VCaP (cell line): ENCODE measurements at regions not wholly inside any gene's neighbourhood (a gene's known extent, or its start where the extent isn't known, plus 50 kb on each side); places are given as distances from the start of the nearest gene placed in this dataset.

Experiments used
- H3K27ac ChIP-seq: fragments of 450-650 bp; 2 replicates; pipeline ENCODE4 v1.5.1; 2017
- TF ChIP-seq, protein P1 (sequence below): fragments of 450-650 bp; conservative IDR thresholded peaks from 2 replicates; pipeline ENCODE4 v1.5.1; 2017; ENCODE audit warnings: mild to moderate bottlenecking, moderate library complexity

DNA sequence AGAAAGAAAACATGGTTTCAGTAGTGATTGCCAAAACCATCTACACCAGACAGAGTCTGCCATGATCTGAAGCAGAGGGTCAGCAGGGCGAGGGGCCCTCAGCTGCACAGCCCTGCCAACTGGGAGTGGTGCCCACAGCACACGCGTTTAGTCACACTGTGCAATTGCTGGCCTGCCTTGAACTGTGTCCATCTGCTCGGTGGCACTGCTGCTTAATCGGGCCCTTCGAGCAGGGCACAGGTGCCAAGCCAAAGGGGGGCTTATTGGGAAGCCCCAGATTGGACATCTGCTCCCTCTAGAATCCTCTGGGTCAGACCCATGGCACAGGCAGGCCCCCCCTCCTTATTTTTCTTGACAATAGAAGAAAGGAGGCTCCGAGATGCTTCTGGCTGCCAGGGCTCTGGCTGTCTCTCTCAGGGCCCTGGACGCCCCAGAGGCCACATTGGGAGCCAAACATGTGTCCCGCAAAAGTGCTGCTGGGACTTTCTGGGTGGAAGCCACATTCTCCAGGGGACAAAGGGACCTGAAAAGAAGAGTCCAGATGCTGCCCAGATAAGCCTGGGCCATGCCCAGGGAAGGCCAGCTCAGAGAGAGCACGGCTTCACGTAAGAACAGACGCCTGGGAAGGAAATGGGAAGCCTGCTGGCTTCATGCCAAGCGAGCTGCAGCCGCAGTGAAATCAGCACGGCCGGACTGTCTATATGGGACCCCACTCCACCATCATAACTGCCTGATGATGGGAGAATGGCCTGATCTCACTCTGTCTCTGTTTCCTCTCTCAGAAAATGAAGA lies 349.2 kb downstream of the GADD45G start:
- TF ChIP-seq, protein P1, sequence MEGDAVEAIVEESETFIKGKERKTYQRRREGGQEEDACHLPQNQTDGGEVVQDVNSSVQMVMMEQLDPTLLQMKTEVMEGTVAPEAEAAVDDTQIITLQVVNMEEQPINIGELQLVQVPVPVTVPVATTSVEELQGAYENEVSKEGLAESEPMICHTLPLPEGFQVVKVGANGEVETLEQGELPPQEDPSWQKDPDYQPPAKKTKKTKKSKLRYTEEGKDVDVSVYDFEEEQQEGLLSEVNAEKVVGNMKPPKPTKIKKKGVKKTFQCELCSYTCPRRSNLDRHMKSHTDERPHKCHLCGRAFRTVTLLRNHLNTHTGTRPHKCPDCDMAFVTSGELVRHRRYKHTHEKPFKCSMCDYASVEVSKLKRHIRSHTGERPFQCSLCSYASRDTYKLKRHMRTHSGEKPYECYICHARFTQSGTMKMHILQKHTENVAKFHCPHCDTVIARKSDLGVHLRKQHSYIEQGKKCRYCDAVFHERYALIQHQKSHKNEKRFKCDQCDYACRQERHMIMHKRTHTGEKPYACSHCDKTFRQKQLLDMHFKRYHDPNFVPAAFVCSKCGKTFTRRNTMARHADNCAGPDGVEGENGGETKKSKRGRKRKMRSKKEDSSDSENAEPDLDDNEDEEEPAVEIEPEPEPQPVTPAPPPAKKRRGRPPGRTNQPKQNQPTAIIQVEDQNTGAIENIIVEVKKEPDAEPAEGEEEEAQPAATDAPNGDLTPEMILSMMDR: no peak
- H3K27ac ChIP-seq: peak overlapping the region; percentile 28; the same call in 1 of the 2 replicates

DNA sequence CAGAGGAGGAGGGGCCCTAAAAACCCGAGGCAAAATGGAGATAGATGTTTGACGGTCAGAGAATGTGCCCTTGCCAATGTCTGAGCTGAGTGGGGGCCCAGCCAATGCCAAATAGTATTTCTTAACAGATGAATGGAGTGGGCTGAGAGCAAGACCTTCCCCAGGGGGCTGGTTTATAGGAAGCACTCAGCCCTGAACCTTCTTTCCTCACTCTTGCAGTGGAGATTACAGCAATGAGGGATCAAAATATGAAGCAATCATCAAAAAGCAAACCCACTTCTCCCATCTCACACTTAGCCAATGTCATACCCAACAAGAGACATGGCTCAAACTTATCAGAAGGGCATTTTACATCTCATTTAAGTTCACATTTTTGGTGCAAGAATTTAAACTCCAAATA lies 350.3 kb downstream of the GADD45G start:
- TF ChIP-seq, protein P1: no peak
- H3K27ac ChIP-seq: peak overlapping the region; percentile 28; the same call in 1 of the 2 replicates

DNA sequence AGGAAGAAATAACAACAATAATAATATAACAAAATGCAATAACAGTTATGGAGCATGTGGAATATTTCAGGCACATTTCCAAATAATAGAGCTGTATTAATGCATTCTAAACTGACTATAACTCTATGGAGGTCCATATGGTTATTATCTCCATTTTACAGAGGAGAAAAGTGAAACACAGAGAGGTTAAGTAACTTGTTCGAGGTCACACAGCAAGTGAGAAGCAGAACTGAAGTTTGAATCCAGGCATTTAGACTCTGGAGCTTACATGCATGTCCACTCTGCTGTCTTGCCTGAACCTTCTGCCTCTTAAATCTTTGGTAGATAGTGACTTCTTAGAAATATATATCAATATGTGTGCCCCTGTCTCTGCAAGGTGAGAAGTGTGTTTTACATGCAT lies 350.8 kb downstream of the GADD45G start:
- TF ChIP-seq, protein P1: no peak
- no peak overlapping the region for H3K27ac ChIP-seq

DNA sequence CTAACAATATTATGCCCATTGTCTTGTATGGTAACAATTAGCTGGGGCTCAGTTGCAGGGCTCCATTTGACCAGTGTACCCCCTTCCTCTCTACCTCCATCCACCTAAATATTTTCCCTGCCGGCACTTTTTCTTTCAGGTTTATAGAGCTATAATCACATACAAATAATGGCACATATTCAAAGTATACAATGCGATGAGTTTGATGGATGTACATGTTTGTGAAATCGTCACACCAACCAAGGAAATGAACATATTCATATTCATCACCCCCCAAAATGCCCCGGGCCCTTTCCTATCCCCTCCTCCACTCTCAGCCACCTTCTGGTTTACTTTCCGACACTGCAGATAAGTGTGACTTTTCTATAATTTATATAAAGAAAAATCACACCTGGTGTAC lies 351.5 kb downstream of the GADD45G start:
- no peak overlapping the region for H3K27ac ChIP-seq
- TF ChIP-seq, protein P1: no peak

DNA sequence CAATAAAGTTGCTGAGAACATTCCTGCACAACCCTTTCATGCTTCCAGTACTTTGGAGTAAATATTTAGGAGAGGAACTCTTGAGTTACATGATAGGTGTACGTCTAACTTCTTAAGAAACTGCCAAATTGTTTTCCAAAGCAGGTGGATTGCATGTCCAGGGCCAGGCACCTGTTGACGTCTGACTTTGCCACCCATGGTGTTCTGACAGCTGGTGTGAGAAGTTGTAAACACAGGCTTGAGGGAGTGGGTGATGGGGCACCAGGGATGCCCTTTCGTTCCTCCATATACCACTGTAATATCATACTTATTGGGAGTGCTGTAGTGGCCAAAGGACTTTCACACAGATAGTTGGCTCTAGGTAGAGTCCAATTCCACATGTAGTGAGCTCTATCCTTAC lies 352.1 kb downstream of the GADD45G start:
- H3K27ac ChIP-seq: no peak overlapping the region
- TF ChIP-seq, protein P1: no peak

DNA sequence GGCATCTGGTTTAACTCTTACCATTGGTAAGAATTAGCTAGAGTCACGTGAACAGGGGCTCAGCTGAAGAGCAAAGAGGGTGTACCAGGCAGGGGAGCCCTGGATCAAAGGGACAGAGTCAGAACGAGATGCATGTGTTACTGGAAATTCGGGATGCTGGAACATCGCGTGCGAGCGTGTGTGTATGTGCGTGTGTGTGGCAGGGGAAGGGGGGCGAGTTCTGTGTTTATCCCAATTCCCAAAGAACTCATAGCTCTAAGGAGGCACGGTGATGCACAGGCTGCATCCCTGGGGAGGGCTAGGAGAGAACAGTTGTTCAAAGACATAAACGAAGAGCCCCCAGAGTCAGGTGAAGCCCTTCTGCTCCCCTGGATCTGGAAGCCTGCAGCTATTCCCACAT lies 353.3 kb downstream of the GADD45G start:
- no peak overlapping the region for H3K27ac ChIP-seq
- TF ChIP-seq, protein P1: no peak

DNA sequence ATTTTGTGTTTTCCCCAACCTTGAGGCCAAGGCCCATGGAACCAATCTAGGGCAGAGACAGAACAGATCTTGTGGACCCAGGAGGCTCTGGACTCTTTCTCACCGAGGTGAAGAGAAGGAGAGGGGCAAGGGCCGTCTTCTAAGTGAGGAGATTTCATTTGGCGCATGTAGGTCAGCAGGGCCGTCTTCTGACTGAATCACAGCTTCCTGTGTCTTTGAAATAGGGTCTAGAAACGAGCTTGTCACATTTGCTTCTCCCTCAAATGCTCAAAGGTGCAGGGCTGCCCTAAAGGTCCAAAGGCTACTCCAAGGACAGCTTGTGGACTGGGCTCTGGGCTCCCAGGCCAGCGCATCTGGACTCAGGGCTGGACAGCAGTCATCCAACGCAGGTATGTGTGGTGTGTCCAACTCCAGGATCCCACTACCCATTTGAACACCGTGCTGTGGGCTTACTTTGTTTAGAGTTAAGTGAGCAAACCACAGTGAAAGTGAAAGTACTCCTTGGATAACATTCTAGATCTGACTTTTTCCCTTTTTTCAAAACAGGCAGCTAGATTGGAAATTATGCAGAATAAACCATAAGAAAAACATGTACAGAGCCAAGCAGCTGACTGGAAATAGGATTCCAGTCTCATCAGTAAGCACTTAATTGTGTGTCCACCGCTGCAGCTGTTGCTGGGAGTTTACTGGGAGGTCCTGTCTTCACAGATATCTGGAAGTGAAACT lies 357.0 kb downstream of the GADD45G start:
- TF ChIP-seq, protein P1: no peak
- H3K27ac ChIP-seq: no peak overlapping the region
